H1 (cell line): ENCODE measurements at regions not wholly inside any gene's neighbourhood (a gene's known extent, or its start where the extent isn't known, plus 50 kb on each side); places are given as distances from the start of the nearest gene placed in this dataset.

Experiments used
- CTCF ChIA-PET: fragments of 300-600 bp; sonication (Branson Sonifier 250); formaldehyde crosslinking; loops from one replicate; lab custom pipeline; 2021; ENCODE audit not compliant: partially characterized antibody; lab: Charles Lee
- POLR2A ChIA-PET: fragments of 300-600 bp; sonication (Branson Sonifier 250); formaldehyde crosslinking; loops from one replicate; lab custom pipeline; 2021; ENCODE audit warnings: inconsistent platforms; ENCODE audit not compliant: partially characterized antibody; lab: Charles Lee
- DNase-seq, 2 experiments: peaks; one replicate each; pipeline versions ENCODE4 v3.0.0 to v3.0.0-alpha.2; 2010 to 2022; ENCODE audit warnings: low spot score in 2 of 2, low read depth in 1 of 2, mixed read lengths in 1 of 2
- FAIRE-seq: peaks from 2 replicates; lab custom pipeline; 2011; peaks lifted over from hg19 to GRCh38; lab: Jason Lieb, UNC
- H2AFZ ChIP-seq: 2 replicates; pipeline ENCODE4 v1.8.1; 2012; ENCODE audit warnings: low read length, inconsistent platforms
- H2AK5ac ChIP-seq: 2 replicates; pipeline ENCODE4 v1.6.1; 2013; ENCODE audit warnings: low read depth, low read length
- H2BK120ac ChIP-seq: replicated peaks from 2 replicates; pipeline ENCODE3; 2013; ENCODE audit warnings: low read depth, low read length, inconsistent platforms
- H2BK12ac ChIP-seq: 2 replicates; pipeline ENCODE4 v1.6.1; 2013; ENCODE audit warnings: low read depth, low read length
- H2BK15ac ChIP-seq: 2 replicates; pipeline ENCODE4 v1.6.1; 2013; ENCODE audit warnings: low read length
- H2BK20ac ChIP-seq: 2 replicates; pipeline ENCODE4 v1.6.1; 2013; ENCODE audit warnings: low read length
- H2BK5ac ChIP-seq: 2 replicates; pipeline ENCODE4 v1.6.1; 2013; ENCODE audit warnings: low read depth, low read length
- H3K14ac ChIP-seq: 2 replicates; pipeline ENCODE4 v1.6.1; 2013; ENCODE audit warnings: inconsistent platforms; ENCODE audit not compliant: insufficient read length
- H3K18ac ChIP-seq: 2 replicates; pipeline ENCODE4 v1.6.1; 2013; ENCODE audit warnings: low read length; ENCODE audit errors: extremely low read depth
- H3K23ac ChIP-seq: 2 replicates; pipeline ENCODE4 v1.6.1; 2013; ENCODE audit warnings: inconsistent platforms; ENCODE audit not compliant: insufficient read length
- H3K23me2 ChIP-seq: 2 replicates; pipeline ENCODE4 v1.6.1; 2013; ENCODE audit warnings: low read depth, low read length
- H3K27ac ChIP-seq: 2 replicates; pipeline ENCODE4 v1.6.1; 2011; ENCODE audit warnings: low read depth, low read length, inconsistent platforms
- H3K27me3 ChIP-seq, 4 experiments: replicated peaks in 1 of 4; 1 replicate in 1 of 4; 2 replicates in 3 of 4; pipeline versions ENCODE4 v1.6.1 to v1.8.1; 2011 to 2013; ENCODE audit warnings: low read length in 3 of 4, mild to moderate bottlenecking in 3 of 4, inconsistent platforms in 2 of 4, mixed read lengths in 2 of 4, moderate library complexity in 1 of 4; ENCODE audit not compliant: control insufficient read depth in 3 of 4, insufficient read depth in 3 of 4; ENCODE audit errors: extremely low read depth in 1 of 4
- H3K36me3 ChIP-seq, 4 experiments: 2 replicates each; pipeline versions ENCODE4 v1.6.1 to v1.8.1; 2011 to 2013; ENCODE audit warnings: mild to moderate bottlenecking in 4 of 4, low read length in 3 of 4, moderate library complexity in 2 of 4, control low read depth in 1 of 4, inconsistent platforms in 1 of 4; ENCODE audit not compliant: insufficient read depth in 4 of 4, control insufficient read depth in 2 of 4
- H3K4ac ChIP-seq: replicated peaks from 2 replicates; pipeline ENCODE3; 2013; ENCODE audit warnings: low read length, low read depth, mixed read lengths, inconsistent platforms; ENCODE audit not compliant: insufficient read length
- H3K4me1 ChIP-seq, 4 experiments: replicated peaks in 1 of 4; 1 replicate in 1 of 4; 2 replicates in 3 of 4; pipeline versions ENCODE4 v1.6.1 to v1.8.1; 2011 to 2013; ENCODE audit warnings: low read length in 3 of 4, inconsistent platforms in 2 of 4, mixed read lengths in 1 of 4; ENCODE audit not compliant: insufficient read depth in 4 of 4, control insufficient read depth in 3 of 4
- H3K4me2 ChIP-seq, 2 experiments: 2 replicates each; pipeline versions ENCODE4 v1.6.1 to v1.8.1; 2011 to 2013; ENCODE audit warnings: low read depth in 2 of 2, low read length in 2 of 2, control low read depth in 1 of 2, inconsistent platforms in 1 of 2, mild to moderate bottlenecking in 1 of 2; ENCODE audit not compliant: insufficient read depth in 1 of 2
- H3K4me3 ChIP-seq, 4 experiments: fragments of 200-600, 300-600 bp in 1 of 4; sonication (generic), shearing (Covaris generic), sonication (Bioruptor Twin) in 1 of 4; 2 replicates each; pipeline versions ENCODE4 v1.5.1 to v1.8.1; 2011 to 2016; ENCODE audit warnings: low read length in 4 of 4, low read depth in 3 of 4, control low read depth in 2 of 4, inconsistent platforms in 2 of 4, mild to moderate bottlenecking in 2 of 4, mixed read lengths in 1 of 4, moderate library complexity in 1 of 4; ENCODE audit not compliant: insufficient read depth in 2 of 4; ENCODE audit errors: extremely low read depth in 1 of 4
- H3K56ac ChIP-seq: replicated peaks from 2 replicates; pipeline ENCODE3; 2013; ENCODE audit warnings: low read depth, mild to moderate bottlenecking, mixed read lengths, low read length, inconsistent platforms; ENCODE audit not compliant: insufficient read length
- H3K79me1 ChIP-seq: 2 replicates; pipeline ENCODE4 v1.6.1; 2013; ENCODE audit warnings: low read depth, low read length, control low read depth
- H3K79me2 ChIP-seq, 2 experiments: 2 replicates each; pipeline versions ENCODE4 v1.6.1 to v1.8.1; 2012 to 2013; ENCODE audit warnings: low read length in 2 of 2, mild to moderate bottlenecking in 2 of 2, inconsistent platforms in 1 of 2; ENCODE audit not compliant: insufficient read depth in 2 of 2, control insufficient read depth in 1 of 2
- H3K9ac ChIP-seq, 4 experiments: replicated peaks in 1 of 4; 1 replicate in 1 of 4; 2 replicates in 3 of 4; pipeline versions ENCODE4 v1.6.1 to v1.8.1; 2011 to 2013; ENCODE audit warnings: low read depth in 3 of 4, low read length in 3 of 4, control low read depth in 2 of 4, mild to moderate bottlenecking in 2 of 4, moderate library complexity in 2 of 4, inconsistent platforms in 1 of 4; ENCODE audit errors: extremely low read depth in 1 of 4
- H3K9me3 ChIP-seq, 2 experiments: 2 replicates each; pipeline versions ENCODE4 v1.6.1 to v1.8.1; 2012 to 2013; ENCODE audit warnings: mild to moderate bottlenecking in 2 of 2, moderate library complexity in 2 of 2, control low read depth in 1 of 2, inconsistent platforms in 1 of 2, low read depth in 1 of 2, low read length in 1 of 2, mixed read lengths in 1 of 2; ENCODE audit not compliant: insufficient read depth in 2 of 2
- H4K20me1 ChIP-seq, 2 experiments: replicated peaks in 1 of 2; 2 replicates each; pipeline versions ENCODE3 to v1.8.1; 2011 to 2013; ENCODE audit warnings: inconsistent platforms in 2 of 2, low read length in 2 of 2, mild to moderate bottlenecking in 1 of 2; ENCODE audit not compliant: insufficient read depth in 2 of 2, control insufficient read depth in 1 of 2
- H4K5ac ChIP-seq: 2 replicates; pipeline ENCODE4 v1.6.1; 2013; ENCODE audit warnings: low read length, low read depth, mixed read lengths, inconsistent platforms; ENCODE audit not compliant: insufficient read length
- H4K8ac ChIP-seq: 2 replicates; pipeline ENCODE4 v1.8.0; 2013; ENCODE audit warnings: mild to moderate bottlenecking, moderate library complexity, low read length, inconsistent platforms; ENCODE audit not compliant: insufficient read depth; ENCODE audit errors: extremely low read depth
- H4K91ac ChIP-seq: replicated peaks from 2 replicates; pipeline ENCODE3; 2013; ENCODE audit warnings: low read length, mixed read lengths, inconsistent platforms; ENCODE audit not compliant: insufficient read length
- BACH1 ChIP-seq: IDR thresholded peaks from 2 replicates; pipeline ENCODE4 v1.6.1; 2012; ENCODE audit warnings: low read length, improper control_type of control experiment
- BCL11A ChIP-seq, 2 experiments: IDR thresholded peaks; one replicate each; pipeline ENCODE4 v1.6.1; 2011; ENCODE audit warnings: low read depth in 2 of 2, low read length in 2 of 2, mild to moderate bottlenecking in 2 of 2
- FOSL1 ChIP-seq: IDR thresholded peaks from 2 replicates; pipeline ENCODE4 v1.6.1; 2011; ENCODE audit warnings: mild to moderate bottlenecking, low read depth, low read length, moderate library complexity; ENCODE audit not compliant: insufficient read depth
- HDAC6 ChIP-seq: IDR thresholded peaks from one replicate; pipeline ENCODE4 v1.7.1; 2012; ENCODE audit warnings: low read depth, mild to moderate bottlenecking, inconsistent platforms, low read length, moderate library complexity
- JUND ChIP-seq: IDR thresholded peaks from 2 replicates; pipeline ENCODE4 v1.6.1; 2011; ENCODE audit warnings: mild to moderate bottlenecking, improper control_type of control experiment, low read length
- MAX ChIP-seq: IDR thresholded peaks from 2 replicates; pipeline ENCODE4 v1.6.1; 2012; ENCODE audit warnings: inconsistent platforms
- NANOG ChIP-seq: IDR thresholded peaks from 2 replicates; pipeline ENCODE4 v1.6.1; 2011; ENCODE audit warnings: low read length, low read depth, mild to moderate bottlenecking, inconsistent platforms; ENCODE audit not compliant: insufficient read depth, poor library complexity, severe bottlenecking
- RAD21 ChIP-seq, 2 experiments: IDR thresholded peaks in 1 of 2; conservative IDR thresholded peaks in 1 of 2; 2 replicates each; pipeline ENCODE4 v1.6.1; 2011; ENCODE audit warnings: low read depth in 2 of 2, low read length in 2 of 2, improper control_type of control experiment in 1 of 2, inconsistent platforms in 1 of 2, mild to moderate bottlenecking in 1 of 2, moderate library complexity in 1 of 2
- SAP30 ChIP-seq: fragments of 300-600 bp; sonication (generic); IDR thresholded peaks from 2 replicates; pipeline ENCODE4 v1.7.1; 2012; ENCODE audit warnings: low read length, moderate library complexity, mild to moderate bottlenecking, inconsistent platforms; ENCODE audit not compliant: insufficient read depth, insufficient replicate concordance
- TCF12 ChIP-seq: IDR thresholded peaks from 2 replicates; pipeline ENCODE4 v1.6.1; 2011; ENCODE audit warnings: low read depth, mild to moderate bottlenecking, low read length
- ZNF274 ChIP-seq: IDR thresholded peaks from 2 replicates; pipeline ENCODE4 v1.7.0; 2012; ENCODE audit warnings: low read length, borderline replicate concordance; ENCODE audit errors: extremely low read depth
- WGBS, 2 experiments: shearing (Covaris generic) in 1 of 2; methylation state at CpG; one replicate each; pipeline versions ENCODE4 v1.1.6 to v1.1.7; 2013 to 2015; ENCODE audit warnings: low lambda C conversion rate in 2 of 2, mixed read lengths in 2 of 2, inconsistent platforms in 1 of 2, low coverage in 1 of 2, missing lambda C conversion rate in 1 of 2; ENCODE audit not compliant: insufficient replicate concordance in 2 of 2, insufficient coverage in 1 of 2, insufficient read length in 1 of 2; ENCODE audit errors: extremely low coverage in 1 of 2, missing lambda C conversion rate in 1 of 2; 5-methylcytosine and 5-hydroxymethylcytosine counted together
- TF ChIP-seq, protein P1 (sequence below): IDR thresholded peaks from 2 replicates; pipeline ENCODE4 v1.6.1; 2012; ENCODE audit warnings: inconsistent platforms

DNA sequence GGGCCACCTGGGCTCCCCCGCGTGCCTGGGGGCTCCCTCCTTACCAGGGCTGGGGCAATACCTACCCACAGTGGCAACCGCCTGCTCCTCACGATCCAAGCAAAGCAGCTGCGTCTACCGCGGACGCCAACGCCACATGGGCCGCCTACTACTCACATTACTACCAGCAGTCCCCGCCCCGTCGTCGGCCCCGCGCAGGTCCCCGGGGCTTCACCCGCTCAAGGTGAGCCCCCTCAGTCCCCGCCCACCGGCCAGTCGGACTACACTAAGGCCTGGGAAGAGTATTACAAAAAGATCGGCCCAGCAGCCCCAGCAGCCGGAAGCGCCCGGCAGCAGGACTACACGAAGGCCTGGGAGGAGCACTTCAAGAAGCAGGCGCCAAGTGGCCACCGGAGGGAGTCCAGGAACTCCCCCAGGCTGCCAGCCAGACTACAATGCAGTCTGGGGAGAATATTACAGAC, 106.0 kb upstream of the MTAP start:
- no peak overlapping the region for H2BK20ac ChIP-seq
- no peak overlapping the region for H2BK12ac ChIP-seq
- no peak overlapping the region for H4K5ac ChIP-seq
- H3K36me3 ChIP-seq: no peaks in the 10 kb centered on the region
- H3K23me2 ChIP-seq: no peaks in the 10 kb centered on the region; the same call in 1 of the 2 replicates
- no peak overlapping the region for H2AFZ ChIP-seq
- no peak overlapping the region for H3K27ac ChIP-seq
- WGBS, 2 experiments: 34% methylated on average over 26 of the region's 28 CpGs; no CpG with 5 or more reads in 1 of the 2 experiments
- H3K4me2 ChIP-seq: peak overlapping the region; percentile 38 to 59; a peak in 2 of 4 replicates
- peak overlapping the region in 2 of 4 experiments; percentile 13 to 40; a peak in 3 of 8 replicates for H3K4me3 ChIP-seq
- CTCF ChIA-PET: interaction anchor here (1.1 to 2.2 kb wide), 3 partner anchors 11 to 183 kb away, joined by 3 to 12 read pairs (median 3); no protein-coding TSS in a partner anchor
- no peak overlapping the region for H3K18ac ChIP-seq
- H2AK5ac ChIP-seq: no peak overlapping the region
- H3K56ac ChIP-seq: no peak overlapping the region
- H3K27me3 ChIP-seq: no peaks in the 10 kb centered on the region
- FAIRE-seq (no peak), DNase-seq (peak; percentile 59 to 85)
- H3K9me3 ChIP-seq: peaks cover 0 to 10% of the 10 kb centered on the region in 2 experiments; a peak in 1 of 4 replicates
- H3K23ac ChIP-seq: no peak overlapping the region
- H4K20me1 ChIP-seq: no peaks in the 10 kb centered on the region
- H3K79me2 ChIP-seq: no peaks in the 10 kb centered on the region
- peak overlapping the region; percentile 57; the same call in 1 of the 2 replicates for H4K8ac ChIP-seq
- H3K79me1 ChIP-seq: no peaks in the 10 kb centered on the region
- no peak overlapping the region for H2BK120ac ChIP-seq
- no peak overlapping the region for H3K4ac ChIP-seq
- POLR2A ChIA-PET: interaction anchor here (1.5 kb wide), 1 partner anchor 107 kb away, joined by 4 read pairs; no protein-coding TSS in a partner anchor
- peak overlapping the region; percentile 55 for H4K91ac ChIP-seq
- no peak overlapping the region for H2BK5ac ChIP-seq
- no peak overlapping the region for H3K9ac ChIP-seq
- H2BK15ac ChIP-seq: no peak overlapping the region
- no peak overlapping the region for H3K14ac ChIP-seq
- H3K4me1 ChIP-seq: peaks cover 0 to 2% (median 0%) of the 10 kb centered on the region in 4 experiments; a peak in 1 of 7 replicates
- TF ChIP-seq JUND: no peak
- no peak for TF ChIP-seq SAP30
- no peak for TF ChIP-seq ZNF274
- no peak for TF ChIP-seq NANOG
- no peak for TF ChIP-seq BACH1
- TF ChIP-seq TCF12: no peak
- no peak for TF ChIP-seq FOSL1
- TF ChIP-seq RAD21 (IDR thresholded peaks at IDR 0.05 in 1 of 2, conservative IDR thresholded peaks at IDR 0.05 in 1 of 2; ENCODE audit: low read depth in 2 of 2, low read length in 2 of 2): peak; percentile 37 to 54
- TF ChIP-seq, protein P1, sequence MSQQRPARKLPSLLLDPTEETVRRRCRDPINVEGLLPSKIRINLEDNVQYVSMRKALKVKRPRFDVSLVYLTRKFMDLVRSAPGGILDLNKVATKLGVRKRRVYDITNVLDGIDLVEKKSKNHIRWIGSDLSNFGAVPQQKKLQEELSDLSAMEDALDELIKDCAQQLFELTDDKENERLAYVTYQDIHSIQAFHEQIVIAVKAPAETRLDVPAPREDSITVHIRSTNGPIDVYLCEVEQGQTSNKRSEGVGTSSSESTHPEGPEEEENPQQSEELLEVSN: peak; percentile 62
- TF ChIP-seq HDAC6: no peak
- TF ChIP-seq BCL11A (IDR thresholded peaks at IDR 0.05; ENCODE audit: low read depth in 2 of 2, low read length in 2 of 2): no peak
- TF ChIP-seq MAX: peak; percentile 83
